Parathyroid adenoma (tissue), 2 donors: ENCODE measurements at regions not wholly inside any gene's neighbourhood (a gene's known extent, or its start where the extent isn't known, plus 50 kb on each side); places are given as distances from the start of the nearest gene placed in this dataset.

Source experiments
- H2AFZ ChIP-seq: fragments of 300-600 bp; sonication (generic); one replicate; pipeline ENCODE4 v1.7.0; 2017; ENCODE audit warnings: antibody characterized with exemption, mild to moderate bottlenecking
- H3K27ac ChIP-seq: fragments of 300-600 bp; sonication (generic); one replicate; pipeline ENCODE4 v1.7.0; 2017
- H3K27me3 ChIP-seq: fragments of 300-600 bp; sonication (generic); one replicate; pipeline ENCODE4 v1.7.0; 2017; ENCODE audit warnings: low read length; ENCODE audit not compliant: control insufficient read depth, insufficient read depth
- H3K36me3 ChIP-seq: fragments of 300-600 bp; sonication (generic); one replicate; pipeline ENCODE4 v1.7.0; 2017; ENCODE audit warnings: low read length; ENCODE audit not compliant: control insufficient read depth, insufficient read depth
- H3K4me1 ChIP-seq: fragments of 300-600 bp; sonication (generic); one replicate; pipeline ENCODE4 v1.7.0; 2017; ENCODE audit warnings: control low read depth
- H3K4me2 ChIP-seq: fragments of 300-600 bp; sonication (generic); one replicate; pipeline ENCODE4 v1.7.0; 2017; ENCODE audit warnings: low read length
- H3K4me3 ChIP-seq: fragments of 300-600 bp; sonication (generic); one replicate; pipeline ENCODE4 v1.7.0; 2017; ENCODE audit warnings: low read depth, low read length
- H3K79me2 ChIP-seq: fragments of 300-600 bp; sonication (generic); one replicate; pipeline ENCODE4 v1.7.0; 2017; ENCODE audit warnings: control low read depth
- H3K9ac ChIP-seq: fragments of 300-600 bp; sonication (generic); one replicate; pipeline ENCODE4 v1.7.0; 2017; ENCODE audit warnings: mild to moderate bottlenecking
- H3K9me3 ChIP-seq: fragments of 300-600 bp; sonication (generic); one replicate; pipeline ENCODE4 v1.7.0; 2017; ENCODE audit warnings: low read length; ENCODE audit not compliant: control insufficient read depth
- CTCF ChIP-seq: fragments of 300-600 bp; sonication (generic); IDR thresholded peaks from one replicate; pipeline ENCODE4 v1.7.0; 2017; ENCODE audit warnings: antibody characterized with exemption, mild to moderate bottlenecking
- donor health status: primary hyperparathyroidism.

- no peak overlapping the region for H3K27ac ChIP-seq
- no peak overlapping the region for H2AFZ ChIP-seq
- H3K4me3 ChIP-seq = no peak overlapping the region
- H3K4me2 ChIP-seq = no peak overlapping the region
- no peaks in the 10 kb centered on the region for H3K36me3 ChIP-seq
- no peaks in the 10 kb centered on the region for H3K4me1 ChIP-seq
- no peaks in the 10 kb centered on the region for H3K79me2 ChIP-seq
- no peaks in the 10 kb centered on the region for H3K9me3 ChIP-seq
- H3K27me3 ChIP-seq = no peaks in the 10 kb centered on the region
- TF ChIP-seq CTCF = no peak
- H3K9ac ChIP-seq = no peak overlapping the region
These were observed 330.2 kb downstream of the DIPK2A start for GRCh38 chr3:144301863-144302262.

DNA sequence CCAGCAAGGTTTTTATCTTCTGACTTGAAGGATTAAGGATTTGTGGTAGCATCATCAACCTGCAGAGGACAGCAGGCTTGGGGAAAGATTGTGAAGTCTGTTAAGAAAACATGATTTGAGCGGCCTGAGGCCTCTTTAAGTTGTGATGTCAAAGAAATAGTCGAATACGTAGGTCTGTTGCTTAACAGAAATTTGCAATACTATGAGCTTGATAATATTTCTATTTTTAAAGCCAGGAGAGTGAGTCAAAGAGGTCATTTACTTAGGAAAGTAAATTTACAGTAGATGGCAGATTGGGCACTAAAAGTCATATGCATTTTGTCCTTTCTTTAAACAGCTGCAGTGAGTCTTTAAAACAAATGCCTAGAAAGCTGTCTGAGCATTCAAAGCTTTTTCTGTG lies 336.3 kb downstream of the DIPK2A start:
- Histone ChIP-seq H3K27ac (no peak overlapping the region), H3K4me1 (no peaks in the 10 kb centered on the region), H3K27me3 (no peaks in the 10 kb centered on the region), H3K4me2 (no peak overlapping the region), H3K4me3 (no peak overlapping the region), H2AFZ (no peak overlapping the region), H3K79me2 (no peaks in the 10 kb centered on the region), H3K9me3 (no peaks in the 10 kb centered on the region), H3K36me3 (no peaks in the 10 kb centered on the region), H3K9ac (no peak overlapping the region)
- TF ChIP-seq CTCF = no peak

GRCh38 chr3:144308396-144308795 lies 336.8 kb downstream of the DIPK2A start:
- no peak for TF ChIP-seq CTCF

DNA sequence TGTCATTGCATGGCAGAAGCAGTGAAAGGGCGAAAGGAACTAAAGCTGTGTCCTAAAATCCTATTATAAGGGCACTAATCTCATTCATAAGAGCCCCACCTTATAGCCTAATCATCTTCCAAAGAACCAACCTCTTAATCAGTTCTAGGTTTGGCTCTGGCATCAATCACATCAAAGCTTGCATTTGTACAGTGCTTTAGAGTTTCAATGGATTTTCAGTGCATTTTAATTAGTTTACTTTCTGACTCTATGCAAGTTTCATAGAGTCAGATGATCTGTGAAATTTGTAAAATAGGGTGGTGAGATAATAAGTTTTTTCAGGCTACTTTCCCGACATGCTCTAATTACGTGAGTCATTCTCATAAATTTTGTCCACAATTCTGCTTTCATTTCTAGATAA lies 341.1 kb downstream of the DIPK2A start:
- no peaks in the 10 kb centered on the region for H3K27me3 ChIP-seq
- TF ChIP-seq CTCF = no peak
- no peak overlapping the region for H3K4me3 ChIP-seq
- H3K9me3 ChIP-seq = no peaks in the 10 kb centered on the region
- no peak overlapping the region for H3K4me2 ChIP-seq
- no peak overlapping the region for H3K27ac ChIP-seq
- H3K36me3 ChIP-seq = no peaks in the 10 kb centered on the region
- no peaks in the 10 kb centered on the region for H3K4me1 ChIP-seq
- H3K79me2 ChIP-seq = no peaks in the 10 kb centered on the region
- H3K9ac ChIP-seq = no peak overlapping the region
- H2AFZ ChIP-seq = no peak overlapping the region

More at GRCh38 chr3:144308396-144308795, 336.8 kb downstream of the DIPK2A start:
- Histone ChIP-seq H3K9me3 (no peaks in the 10 kb centered on the region), H3K79me2 (no peaks in the 10 kb centered on the region), H3K4me3 (no peak overlapping the region), H3K27me3 (no peaks in the 10 kb centered on the region), H2AFZ (no peak overlapping the region), H3K4me1 (no peaks in the 10 kb centered on the region), H3K36me3 (no peaks in the 10 kb centered on the region), H3K4me2 (no peak overlapping the region), H3K27ac (no peak overlapping the region), H3K9ac (no peak overlapping the region)

- Histone ChIP-seq H3K4me3 (no peak overlapping the region), H3K36me3 (no peaks in the 10 kb centered on the region), H3K4me1 (no peaks in the 10 kb centered on the region), H3K27ac (no peak overlapping the region), H3K9me3 (no peaks in the 10 kb centered on the region), H3K4me2 (no peak overlapping the region), H3K27me3 (no peaks in the 10 kb centered on the region), H3K9ac (no peak overlapping the region), H3K79me2 (no peaks in the 10 kb centered on the region), H2AFZ (no peak overlapping the region)
- TF ChIP-seq CTCF = no peak
These were observed 343.3 kb downstream of the DIPK2A start for GRCh38 chr3:144314946-144315345.
